Brain microvascular endothelial cell (primary cell): ENCODE measurements at regions not wholly inside any gene's neighbourhood (a gene's known extent, or its start where the extent isn't known, plus 50 kb on each side); places are given as distances from the start of the nearest gene placed in this dataset.
"Not testable (repeated sequence)": the region's sequence is repeated elsewhere in the genome, so short reads cannot be mapped to it uniquely, and the experiment has no call there.

Source experiments
- DNase-seq: peaks from one replicate; pipeline ENCODE4 v3.0.0-alpha.2; 2020
- H3K27ac ChIP-seq: fragments of 250-450 bp; sonication (Bioruptor Pico); 2 replicates; pipeline ENCODE4 v1.5.1; 2020; ENCODE audit warnings: mild to moderate bottlenecking, moderate library complexity
- H3K27me3 ChIP-seq: fragments of 250-450 bp; sonication (Bioruptor Pico); replicated peaks from 2 replicates; pipeline ENCODE4 v1.5.1; 2020; ENCODE audit warnings: mild to moderate bottlenecking
- H3K36me3 ChIP-seq: fragments of 250-450 bp; sonication (Bioruptor Pico); replicated peaks from 2 replicates; pipeline ENCODE4 v1.5.1; 2020; ENCODE audit warnings: mild to moderate bottlenecking
- H3K4me3 ChIP-seq: 2 replicates; pipeline ENCODE4 v1.5.1; 2011; ENCODE audit warnings: low read depth, mild to moderate bottlenecking, control low read depth, low read length, moderate library complexity
- CTCF ChIP-seq: IDR thresholded peaks from 2 replicates; pipeline ENCODE4 v1.5.1; 2011; ENCODE audit warnings: low read depth, mild to moderate bottlenecking, moderate library complexity, low read length, control low read depth, inconsistent platforms; ENCODE audit errors: missing control alignments
- in situ Hi-C: cut with HindIII; loops from 2 replicates; pipeline ENCODE4 v1.10.0; 2017; ENCODE audit warnings: low sequenced_read_pairs, low pct_ligation_motif_present

GRCh38 chr15:75770131-75770530 is 57.5 kb upstream of the CSPG4 start:
- Histone ChIP-seq H3K36me3 (no peaks in the 10 kb centered on the region), H3K27me3 (no peaks in the 10 kb centered on the region), H3K27ac (no peak overlapping the region), H3K4me3 (no peak overlapping the region)
- DNase-seq: no peak
- no peak for TF ChIP-seq CTCF
- in situ Hi-C loops: no loop called here

- H3K36me3 ChIP-seq, H3K27ac ChIP-seq, H3K4me3 ChIP-seq, H3K27me3 ChIP-seq, DNase-seq, in situ Hi-C loops: not testable (repeated sequence)
These were observed 55.9 kb upstream of the CSPG4 start for GRCh38 chr15:75768526-75768925.

- H3K27me3 ChIP-seq, H3K4me3 ChIP-seq, H3K27ac ChIP-seq, in situ Hi-C loops, DNase-seq, H3K36me3 ChIP-seq: not testable (repeated sequence)
These were observed 53.1 kb upstream of the CSPG4 start for GRCh38 chr15:75765551-75766305.

- in situ Hi-C loops, H3K27me3 ChIP-seq: not testable (repeated sequence)
These were observed 52.4 kb upstream of the CSPG4 start for GRCh38 chr15:75764845-75765550.

GRCh38 chr15:75763635-75764600 is 51.3 kb upstream of the CSPG4 start:
- in situ Hi-C loops, H3K36me3 ChIP-seq, H3K4me3 ChIP-seq, H3K27ac ChIP-seq, DNase-seq, H3K27me3 ChIP-seq: not testable (repeated sequence)

More at GRCh38 chr15:75764845-75765550, 52.4 kb upstream of the CSPG4 start:
- H3K27ac ChIP-seq, H3K36me3 ChIP-seq, H3K4me3 ChIP-seq, DNase-seq: not testable (repeated sequence)

GRCh38 chr15:75763137-75763611 is 50.5 kb upstream of the CSPG4 start:
- Histone ChIP-seq H3K4me3 (no peak overlapping the region), H3K27ac (no peak overlapping the region), H3K36me3 (no peaks in the 10 kb centered on the region), H3K27me3 (no peaks in the 10 kb centered on the region)
- in situ Hi-C loops: no loop called here
- DNase-seq: no peak
- no peak for TF ChIP-seq CTCF
